ENCODE measurements at regions not wholly inside any gene's neighbourhood (a gene's known extent, or its start where the extent isn't known, plus 50 kb on each side); places are given as distances from the start of the nearest gene placed in this dataset.

DNA sequence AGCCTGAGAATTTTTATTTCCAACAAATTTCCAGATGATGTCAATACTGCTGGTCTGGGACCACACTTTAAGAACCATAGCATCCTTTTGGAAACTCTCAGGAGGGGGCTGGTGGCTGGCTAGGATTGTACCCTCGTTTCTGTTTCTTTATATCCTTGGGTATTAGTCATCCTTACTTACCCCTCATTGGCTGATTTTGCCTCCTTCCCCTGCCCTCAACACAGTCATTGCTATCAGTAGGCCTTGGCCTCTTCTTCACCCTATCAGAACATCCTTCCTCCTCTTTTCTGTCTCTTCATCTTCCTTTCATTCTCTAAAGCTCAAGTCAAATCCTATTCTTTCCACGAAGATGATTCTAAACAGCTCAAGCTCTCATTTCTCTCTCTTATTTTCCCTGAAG lies 148.5 kb downstream of the ELOVL4 start:
- H3K27ac ChIP-seq (ENCODE audit: insufficient read depth, low read depth, low read length) = no peak overlapping the region
- H3K27me3 ChIP-seq (ENCODE audit: control insufficient read depth in 2 of 2, insufficient read depth in 2 of 2, low read length in 2 of 2) = peaks cover under 1 to 6% of the 10 kb centered on the region in 2 experiments
- H3K9me3 ChIP-seq (replicated peaks; ENCODE audit: control insufficient read depth, insufficient read depth, low read length) = no peaks in the 10 kb centered on the region
- no peak overlapping the region for H2AFZ ChIP-seq (ENCODE audit: low read depth, low read length)
- POLR2A ChIA-PET = no interaction called here
- no peaks in the 10 kb centered on the region for H4K20me1 ChIP-seq (replicated peaks; ENCODE audit: control insufficient read depth, extremely low read depth, insufficient read depth, low read length)
- H3K4me3 ChIP-seq (replicated peaks in 1 of 3; ENCODE audit: insufficient read depth in 1 of 3, low read depth in 1 of 3, low read length in 3 of 3) = no peak overlapping the region
- CTCF ChIA-PET = interaction anchor here (1.6 kb wide), 1 partner anchor 21 kb away, joined by 3 read pairs; no protein-coding TSS in a partner anchor
- TF ChIP-seq POLR2A (IDR thresholded peaks at IDR 0.05; ENCODE audit: low read depth, low read length) (no peak), MYC (IDR thresholded peaks at IDR 0.05; ENCODE audit: low read depth, low read length) (no peak), GATA2 (IDR thresholded peaks at IDR 0.05; ENCODE audit: insufficient read depth, insufficient read length, low read depth, low read length) (no peak), EZH2 (IDR thresholded peaks at IDR 0.05; ENCODE audit: borderline replicate concordance, low read depth, low read length, severe bottlenecking) (no peak), FOS (IDR thresholded peaks at IDR 0.05; ENCODE audit: borderline replicate concordance, insufficient read depth, low read length) (no peak), JUN (IDR thresholded peaks at IDR 0.05; ENCODE audit: borderline replicate concordance, insufficient read depth, insufficient read length, low read depth) (no peak), POLR2AphosphoS5 (IDR thresholded peaks at IDR 0.05; ENCODE audit: insufficient read depth, low read depth, low read length) (no peak)
- TF ChIP-seq, protein P1, sequence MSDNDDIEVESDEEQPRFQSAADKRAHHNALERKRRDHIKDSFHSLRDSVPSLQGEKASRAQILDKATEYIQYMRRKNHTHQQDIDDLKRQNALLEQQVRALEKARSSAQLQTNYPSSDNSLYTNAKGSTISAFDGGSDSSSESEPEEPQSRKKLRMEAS (IDR thresholded peaks at IDR 0.05; ENCODE audit: insufficient read depth, insufficient read length) = no peak
- TF ChIP-seq, protein P2, sequence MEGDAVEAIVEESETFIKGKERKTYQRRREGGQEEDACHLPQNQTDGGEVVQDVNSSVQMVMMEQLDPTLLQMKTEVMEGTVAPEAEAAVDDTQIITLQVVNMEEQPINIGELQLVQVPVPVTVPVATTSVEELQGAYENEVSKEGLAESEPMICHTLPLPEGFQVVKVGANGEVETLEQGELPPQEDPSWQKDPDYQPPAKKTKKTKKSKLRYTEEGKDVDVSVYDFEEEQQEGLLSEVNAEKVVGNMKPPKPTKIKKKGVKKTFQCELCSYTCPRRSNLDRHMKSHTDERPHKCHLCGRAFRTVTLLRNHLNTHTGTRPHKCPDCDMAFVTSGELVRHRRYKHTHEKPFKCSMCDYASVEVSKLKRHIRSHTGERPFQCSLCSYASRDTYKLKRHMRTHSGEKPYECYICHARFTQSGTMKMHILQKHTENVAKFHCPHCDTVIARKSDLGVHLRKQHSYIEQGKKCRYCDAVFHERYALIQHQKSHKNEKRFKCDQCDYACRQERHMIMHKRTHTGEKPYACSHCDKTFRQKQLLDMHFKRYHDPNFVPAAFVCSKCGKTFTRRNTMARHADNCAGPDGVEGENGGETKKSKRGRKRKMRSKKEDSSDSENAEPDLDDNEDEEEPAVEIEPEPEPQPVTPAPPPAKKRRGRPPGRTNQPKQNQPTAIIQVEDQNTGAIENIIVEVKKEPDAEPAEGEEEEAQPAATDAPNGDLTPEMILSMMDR (IDR thresholded peaks at IDR 0.05; ENCODE audit: extremely low read depth in 1 of 2, insufficient read depth in 1 of 2, low read depth in 1 of 2, low read length in 2 of 2) = no peak
- dilution Hi-C loops (cut with MboI; ENCODE audit: extremely low pct_ligation_motif_present, low sequenced_read_pairs) (no loop called here), intact Hi-C loops (cut with micrococcal nuclease) (no loop called here)
- no peak overlapping the region for H3K4me2 ChIP-seq (ENCODE audit: insufficient read depth, low read length)
- DNase-seq (ENCODE audit: low read depth, low spot score) = no peak
- no peaks in the 10 kb centered on the region for H3K4me1 ChIP-seq (ENCODE audit: control insufficient read depth, extremely low read depth, insufficient read depth, low read length)
- BruUV-seq (replicated peaks) = no TSS peak
- H3K79me2 ChIP-seq (ENCODE audit: control insufficient read depth, insufficient read depth, low read length) = no peaks in the 10 kb centered on the region
- H3K9me1 ChIP-seq (replicated peaks; ENCODE audit: control insufficient read depth, extremely low read depth, insufficient read depth, low read length) = no peaks in the 10 kb centered on the region
- H3K36me3 ChIP-seq (ENCODE audit: control insufficient read depth in 2 of 2, extremely low read depth in 1 of 2, insufficient read depth in 2 of 2, low read length in 2 of 2) = no peaks in the 10 kb centered on the region
- FAIRE-seq = no peak
- H3K9ac ChIP-seq (replicated peaks; ENCODE audit: extremely low read depth, insufficient read depth, low read length) = no peak overlapping the region

Data from endothelial cell of umbilical vein (primary cell).